OCI-LY1 (cell line): ENCODE measurements at regions not wholly inside any gene's neighbourhood (a gene's known extent, or its start where the extent isn't known, plus 50 kb on each side); places are given as distances from the start of the nearest gene placed in this dataset.

Experiments used
- EZH2 ChIP-seq: fragments of 200-600 bp; sonication (generic), shearing (Covaris generic); IDR thresholded peaks from 2 replicates; pipeline ENCODE4 v1.8.0; 2017; ENCODE audit warnings: borderline replicate concordance, mixed run types, mild to moderate bottlenecking, antibody characterized with exemption, low read length, moderate library complexity, mixed read lengths
- TF ChIP-seq, protein P1 (sequence below): fragments of 200-600 bp; sonication (generic), shearing (Covaris generic); IDR thresholded peaks from 2 replicates; pipeline ENCODE4 v1.5.1; 2017; ENCODE audit warnings: mild to moderate bottlenecking, antibody characterized with exemption, low read length, moderate library complexity, mixed read lengths

DNA sequence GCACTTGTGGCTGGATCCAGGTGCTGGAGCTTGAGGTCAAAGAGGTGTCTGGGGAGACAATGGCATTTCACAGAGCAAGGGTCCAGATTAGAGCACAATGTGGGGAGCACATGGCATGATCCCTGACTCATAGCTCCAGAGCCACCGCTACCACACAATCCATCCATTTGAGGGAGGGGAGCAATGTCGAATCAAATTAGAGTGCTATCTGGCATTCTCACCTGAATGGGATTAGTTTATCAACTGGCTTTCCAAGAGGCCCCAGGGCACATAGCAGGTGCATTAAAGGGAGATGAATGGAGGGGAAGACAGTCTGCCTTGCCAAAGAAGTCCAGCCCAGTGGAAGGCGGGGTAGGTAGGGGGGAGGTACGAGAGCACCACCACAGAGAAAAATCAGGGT, 194.4 kb upstream of the GPR12 start:
- TF ChIP-seq, protein P1, sequence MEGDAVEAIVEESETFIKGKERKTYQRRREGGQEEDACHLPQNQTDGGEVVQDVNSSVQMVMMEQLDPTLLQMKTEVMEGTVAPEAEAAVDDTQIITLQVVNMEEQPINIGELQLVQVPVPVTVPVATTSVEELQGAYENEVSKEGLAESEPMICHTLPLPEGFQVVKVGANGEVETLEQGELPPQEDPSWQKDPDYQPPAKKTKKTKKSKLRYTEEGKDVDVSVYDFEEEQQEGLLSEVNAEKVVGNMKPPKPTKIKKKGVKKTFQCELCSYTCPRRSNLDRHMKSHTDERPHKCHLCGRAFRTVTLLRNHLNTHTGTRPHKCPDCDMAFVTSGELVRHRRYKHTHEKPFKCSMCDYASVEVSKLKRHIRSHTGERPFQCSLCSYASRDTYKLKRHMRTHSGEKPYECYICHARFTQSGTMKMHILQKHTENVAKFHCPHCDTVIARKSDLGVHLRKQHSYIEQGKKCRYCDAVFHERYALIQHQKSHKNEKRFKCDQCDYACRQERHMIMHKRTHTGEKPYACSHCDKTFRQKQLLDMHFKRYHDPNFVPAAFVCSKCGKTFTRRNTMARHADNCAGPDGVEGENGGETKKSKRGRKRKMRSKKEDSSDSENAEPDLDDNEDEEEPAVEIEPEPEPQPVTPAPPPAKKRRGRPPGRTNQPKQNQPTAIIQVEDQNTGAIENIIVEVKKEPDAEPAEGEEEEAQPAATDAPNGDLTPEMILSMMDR, result no peak
- no peak for TF ChIP-seq EZH2
